Fibroblast of mammary gland (primary cell): ENCODE measurements at regions not wholly inside any gene's neighbourhood (a gene's known extent, or its start where the extent isn't known, plus 50 kb on each side); places are given as distances from the start of the nearest gene placed in this dataset.
A peak's percentile ranks its signal among the peaks of the same experiment; 100 is the strongest.

ENCODE experiments used
- DNase-seq: peaks from one replicate; pipeline ENCODE4 v3.0.0-alpha.2; 2010; ENCODE audit warnings: low read depth
- H3K4me3 ChIP-seq: 2 replicates; pipeline ENCODE4 v1.5.1; 2011; ENCODE audit warnings: low read depth, mild to moderate bottlenecking, low read length, moderate library complexity; ENCODE audit not compliant: control insufficient read depth
- CTCF ChIP-seq: conservative IDR thresholded peaks from 2 replicates; pipeline ENCODE4 v1.5.1; 2011; ENCODE audit warnings: low read depth, low read length, inconsistent platforms; ENCODE audit not compliant: control insufficient read depth, insufficient read depth

GRCh38 chr13:87120476-87120875 is 550.7 kb upstream of the SLITRK5 start:
- TF ChIP-seq CTCF, result no peak
- DNase-seq, result peak; percentile 21
- H3K4me3 ChIP-seq, result no peak overlapping the region

- no peak overlapping the region for H3K4me3 ChIP-seq
- TF ChIP-seq CTCF, result no peak
- DNase-seq, result peak; percentile 56
Observed at GRCh38 chr13:87122551-87122950, 548.6 kb upstream of the SLITRK5 start.

GRCh38 chr13:87123987-87124784 is 547.0 kb upstream of the SLITRK5 start:
- peak; percentile 98 for DNase-seq
- TF ChIP-seq CTCF, result no peak
- no peak overlapping the region for H3K4me3 ChIP-seq

- H3K4me3 ChIP-seq, result no peak overlapping the region
- TF ChIP-seq CTCF, result no peak
Observed at GRCh38 chr13:87124785-87125074, 546.4 kb upstream of the SLITRK5 start.

GRCh38 chr13:87128036-87128435 is 543.1 kb upstream of the SLITRK5 start:
- no peak overlapping the region for H3K4me3 ChIP-seq
- DNase-seq, result peak; percentile 53
- no peak for TF ChIP-seq CTCF

More at GRCh38 chr13:87124785-87125074, 546.4 kb upstream of the SLITRK5 start:
- DNase-seq, result no peak

GRCh38 chr13:87128491-87128890 is 542.7 kb upstream of the SLITRK5 start:
- no peak for DNase-seq
- no peak overlapping the region for H3K4me3 ChIP-seq
- no peak for TF ChIP-seq CTCF
